K562 (cell line): ENCODE measurements at regions not wholly inside any gene's neighbourhood (a gene's known extent, or its start where the extent isn't known, plus 50 kb on each side); places are given as distances from the start of the nearest gene placed in this dataset.

Source experiments
- AFF1 ChIP-seq, 2 experiments: fragments of 450-650 bp; IDR thresholded peaks; 2 replicates each; pipeline ENCODE4 v1.6.1; 2018; ENCODE audit warnings: mild to moderate bottlenecking in 2 of 2, low read depth in 1 of 2; ENCODE audit not compliant: partially characterized antibody in 2 of 2
- ARID1B ChIP-seq: fragments of 450-650 bp; IDR thresholded peaks from 2 replicates; pipeline ENCODE4 v1.6.1; 2016; ENCODE audit warnings: antibody characterized with exemption, mild to moderate bottlenecking, inconsistent platforms
- BRCA1 ChIP-seq, 2 experiments: fragments of 450-650 bp in 1 of 2; sonication (generic) in 1 of 2; formaldehyde crosslinking in 1 of 2; IDR thresholded peaks; 2 replicates each; pipeline versions ENCODE4 v1.5.0 to v1.6.1; 2017 to 2020; ENCODE audit warnings: mild to moderate bottlenecking in 1 of 2, missing genetic modification reagents in 1 of 2
- CEBPG ChIP-seq, 3 experiments: fragments of 200-800 bp in 1 of 3; sonication (Bioruptor generic) in 1 of 3; sonication (generic) in 1 of 3; formaldehyde crosslinking in 1 of 3; IDR thresholded peaks in 2 of 3; conservative IDR thresholded peaks in 1 of 3; 2 replicates each; pipeline versions ENCODE4 v1.6.1 to v1.8.0; 2016 to 2022; ENCODE audit warnings: missing compliant biosample characterization in 2 of 3, missing genetic modification characterization in 2 of 3, mild to moderate bottlenecking in 1 of 3, missing genetic modification reagents in 1 of 3
- CHAMP1 ChIP-seq: fragments of 450-650 bp; IDR thresholded peaks from 2 replicates; pipeline ENCODE4 v1.6.1; 2016; ENCODE audit warnings: mild to moderate bottlenecking
- EP400 ChIP-seq: fragments of 450-650 bp; IDR thresholded peaks from 2 replicates; pipeline ENCODE4 v1.6.1; 2017; ENCODE audit warnings: antibody characterized with exemption, mild to moderate bottlenecking, moderate library complexity
- JUN ChIP-seq, 2 experiments: sonication (generic) in 1 of 2; formaldehyde crosslinking in 1 of 2; IDR thresholded peaks; 2 replicates each; pipeline versions ENCODE4 v1.6.1 to v1.8.0; 2012 to 2022; ENCODE audit warnings: borderline replicate concordance in 2 of 2, mild to moderate bottlenecking in 2 of 2, improper control_type of control experiment in 1 of 2, low read depth in 1 of 2, low read length in 1 of 2, missing genetic modification reagents in 1 of 2
- MAFK ChIP-seq: IDR thresholded peaks from 2 replicates; pipeline ENCODE4 v1.6.1; 2011; ENCODE audit warnings: low read length, improper control_type of control experiment
- MNT ChIP-seq, 2 experiments: fragments of 450-650 bp; conservative IDR thresholded peaks; 2 replicates each; pipeline ENCODE4 v1.6.1; 2017; ENCODE audit warnings: mild to moderate bottlenecking in 2 of 2, moderate library complexity in 2 of 2
- NCOR1 ChIP-seq: fragments of 450-650 bp; IDR thresholded peaks from 2 replicates; pipeline ENCODE4 v1.6.1; 2016; ENCODE audit warnings: mild to moderate bottlenecking, moderate library complexity
- NRF1 ChIP-seq, 2 experiments: fragments of 450-650 bp; IDR thresholded peaks in 1 of 2; conservative IDR thresholded peaks in 1 of 2; 2 replicates each; pipeline ENCODE4 v1.6.1; 2014; ENCODE audit warnings: mild to moderate bottlenecking in 2 of 2
- RCOR1 ChIP-seq, 2 experiments: IDR thresholded peaks; 2 replicates each; pipeline ENCODE4 v1.6.1; 2012; ENCODE audit warnings: low read depth in 2 of 2, low read length in 2 of 2, borderline replicate concordance in 1 of 2, improper control_type of control experiment in 1 of 2
- TAL1 ChIP-seq: fragments of 450-650 bp; IDR thresholded peaks from 2 replicates; pipeline ENCODE4 v1.6.1; 2016; ENCODE audit warnings: mild to moderate bottlenecking
- TBL1XR1 ChIP-seq, 2 experiments: IDR thresholded peaks; 2 replicates each; pipeline ENCODE4 v1.6.1; 2012; ENCODE audit warnings: improper control_type of control experiment in 2 of 2, low read length in 2 of 2, mild to moderate bottlenecking in 1 of 2
- THRB ChIP-seq: fragments of 450-650 bp; formaldehyde crosslinking; conservative IDR thresholded peaks from 2 replicates; pipeline ENCODE4 v1.4.0; 2022; ENCODE audit warnings: mild to moderate bottlenecking, missing genetic modification characterization

- TF ChIP-seq TAL1, result peak; percentile 54; the same call in 1 of the 2 replicates
- no peak for TF ChIP-seq CHAMP1
- 0 out of 2 replicates have a peak, but pooled peaks have one; percentile 20 for TF ChIP-seq MAFK
- no peak for TF ChIP-seq MNT (conservative IDR thresholded peaks at IDR 0.05)
- peak; percentile 19; the same call in 1 of the 2 replicates for TF ChIP-seq NCOR1
- peak in 1 of 2 experiments; percentile 43 for TF ChIP-seq AFF1 (IDR thresholded peaks at IDR 0.05; ENCODE audit: low read depth in 1 of 2, partially characterized antibody in 2 of 2)
- TF ChIP-seq RCOR1 (IDR thresholded peaks at IDR 0.05; ENCODE audit: borderline replicate concordance in 1 of 2, low read depth in 2 of 2, low read length in 2 of 2), result peak in 1 of 2 experiments; percentile 61; a peak in 1 of 4 replicates
- peak; percentile 34; the same call in 1 of the 2 replicates for TF ChIP-seq ARID1B
- TF ChIP-seq CEBPG (CRISPR knock-in tag; IDR thresholded peaks at IDR 0.05), result peak; percentile 66
- peak; percentile 85 to 91 for TF ChIP-seq CEBPG (tag; conservative IDR thresholded peaks at IDR 0.05 in 1 of 2, IDR thresholded peaks at IDR 0.05 in 1 of 2)
- TF ChIP-seq TBL1XR1 (IDR thresholded peaks at IDR 0.05; ENCODE audit: low read length in 2 of 2), result 0 out of 4 replicates have a peak, but pooled peaks of 1 of the 2 experiments have one; percentile 23
- no peak for TF ChIP-seq JUN (IDR thresholded peaks at IDR 0.05; ENCODE audit: borderline replicate concordance, low read depth, low read length)
- TF ChIP-seq JUN (CRISPR knock-in tag; IDR thresholded peaks at IDR 0.05; ENCODE audit: borderline replicate concordance), result no peak
- peak in 1 of 2 experiments; percentile 35; a peak in 1 of 4 replicates for TF ChIP-seq NRF1 (conservative IDR thresholded peaks at IDR 0.05 in 1 of 2, IDR thresholded peaks at IDR 0.05 in 1 of 2)
- no peak for TF ChIP-seq THRB
- TF ChIP-seq BRCA1 (IDR thresholded peaks at IDR 0.05), result no peak
- no peak for TF ChIP-seq BRCA1 (CRISPR knock-in tag; IDR thresholded peaks at IDR 0.05)
- TF ChIP-seq EP400, result 0 out of 2 replicates have a peak, but pooled peaks have one; percentile 19
These were observed 68.1 kb upstream of the PELI1 start (continued) for GRCh38 chr2:64212346-64212745.
